OCI-LY7 (cell line): ENCODE measurements at regions not wholly inside any gene's neighbourhood (a gene's known extent, or its start where the extent isn't known, plus 50 kb on each side); places are given as distances from the start of the nearest gene placed in this dataset.

Experiments used
- CTCF ChIP-seq: fragments of 200-600 bp; sonication (generic); conservative IDR thresholded peaks from 2 replicates; pipeline ENCODE4 v1.5.1; 2014; ENCODE audit warnings: mild to moderate bottlenecking, antibody characterized with exemption, low read length, moderate library complexity, mixed read lengths
- EZH2phosphoT487 ChIP-seq: fragments of 200-600 bp; sonication (generic); IDR thresholded peaks from 2 replicates; pipeline ENCODE4 v1.6.1; 2018; ENCODE audit warnings: low read depth, borderline replicate concordance, mild to moderate bottlenecking, mixed run types, antibody characterized with exemption, low read length, moderate library complexity, mixed read lengths

- TF ChIP-seq CTCF (no peak), EZH2phosphoT487 (no peak)
Observed at GRCh38 chr6:76790045-76790796, 673.1 kb downstream of the HTR1B start.
